CD14-positive monocyte (primary cell): ENCODE measurements at regions not wholly inside any gene's neighbourhood (a gene's known extent, or its start where the extent isn't known, plus 50 kb on each side); places are given as distances from the start of the nearest gene placed in this dataset.

Experiments used
- DNase-seq, 3 donors: peaks; one replicate each; pipeline ENCODE4 v3.0.0-alpha.2; 2011 to 2022
- H2AFZ ChIP-seq: 2 replicates; pipeline ENCODE4 v1.6.0; 2012; ENCODE audit warnings: mild to moderate bottlenecking, low read depth, low read length, inconsistent platforms; ENCODE audit not compliant: insufficient read depth, poor library complexity, severe bottlenecking
- H3K27ac ChIP-seq, 2 donors: 1 replicate in 1 of 2; 2 replicates in 1 of 2; pipeline ENCODE4 v1.5.1; 2012 to 2013; ENCODE audit warnings: low read length in 2 of 2, control low read depth in 1 of 2, inconsistent platforms in 1 of 2, low read depth in 1 of 2, mild to moderate bottlenecking in 1 of 2
- H3K27me3 ChIP-seq, 2 donors: one replicate each; pipeline versions ENCODE4 v1.6.0 to v1.6.1; 2011 to 2013; ENCODE audit warnings: low read length in 2 of 2; ENCODE audit not compliant: control insufficient read depth in 2 of 2, insufficient read depth in 2 of 2
- H3K36me3 ChIP-seq, 2 donors: replicated peaks in 1 of 2; 1 replicate in 1 of 2; 2 replicates in 1 of 2; pipeline versions ENCODE4 v1.5.1 to v1.6.1; 2012 to 2013; ENCODE audit warnings: low read length in 2 of 2, control low read depth in 1 of 2, inconsistent platforms in 1 of 2, mild to moderate bottlenecking in 1 of 2; ENCODE audit not compliant: insufficient read depth in 2 of 2, control insufficient read depth in 1 of 2
- H3K4me1 ChIP-seq, 2 donors: 1 replicate in 1 of 2; 2 replicates in 1 of 2; pipeline versions ENCODE4 v1.5.1 to v1.6.1; 2012 to 2013; ENCODE audit warnings: low read length in 2 of 2, control low read depth in 1 of 2, inconsistent platforms in 1 of 2, mild to moderate bottlenecking in 1 of 2, moderate library complexity in 1 of 2; ENCODE audit not compliant: insufficient read depth in 2 of 2, control insufficient read depth in 1 of 2
- H3K4me2 ChIP-seq: replicated peaks from 2 replicates; pipeline ENCODE3; 2012; ENCODE audit warnings: low read length, moderate library complexity, mild to moderate bottlenecking; ENCODE audit not compliant: poor library complexity, severe bottlenecking; ENCODE audit errors: extremely low read depth
- H3K4me3 ChIP-seq, 3 experiments: fragments of 200-600 bp in 1 of 3; sonication (generic) in 1 of 3; replicated peaks in 1 of 3; 1 replicate in 2 of 3; 2 replicates in 1 of 3; pipeline ENCODE4 v1.5.1; 2011 to 2013; ENCODE audit warnings: low read length in 3 of 3, mild to moderate bottlenecking in 3 of 3, control low read depth in 2 of 3, low read depth in 2 of 3, inconsistent platforms in 1 of 3, moderate library complexity in 1 of 3
- H3K79me2 ChIP-seq: 2 replicates; pipeline ENCODE4 v1.6.0; 2012; ENCODE audit warnings: mild to moderate bottlenecking, control low read depth, inconsistent platforms, low read length, moderate library complexity; ENCODE audit not compliant: insufficient read depth
- H3K9ac ChIP-seq: 2 replicates; pipeline ENCODE4 v1.6.0; 2017; ENCODE audit warnings: low read length, mild to moderate bottlenecking; ENCODE audit not compliant: insufficient read depth, poor library complexity, severe bottlenecking
- H3K9me3 ChIP-seq, 2 donors: replicated peaks in 1 of 2; 1 replicate in 1 of 2; 2 replicates in 1 of 2; pipeline versions ENCODE4 v1.5.1 to v1.6.1; 2012 to 2013; ENCODE audit warnings: low read length in 2 of 2, control low read depth in 1 of 2; ENCODE audit not compliant: control insufficient read depth in 1 of 2, insufficient read depth in 1 of 2
- H4K20me1 ChIP-seq: 2 replicates; pipeline ENCODE4 v1.6.0; 2012; ENCODE audit warnings: mild to moderate bottlenecking, low read length, control low read depth, moderate library complexity; ENCODE audit not compliant: insufficient read depth
- H3K27ac Mint-ChIP-seq, 7 donors: one replicate each; pipeline ENCODE4 v1.8.0; 2020; ENCODE audit warnings: mild to moderate bottlenecking in 7 of 7, mixed read lengths in 7 of 7, moderate library complexity in 6 of 7, inconsistent platforms in 2 of 7
- H3K27me3 Mint-ChIP-seq, 3 donors: one replicate each; pipeline ENCODE4 v1.8.0; 2021 to 2022; ENCODE audit warnings: low read depth in 3 of 3, mild to moderate bottlenecking in 3 of 3, mixed read lengths in 3 of 3, moderate library complexity in 3 of 3, inconsistent platforms in 1 of 3
- H3K36me3 Mint-ChIP-seq, 2 donors: one replicate each; pipeline ENCODE4 v1.8.0; 2020; ENCODE audit warnings: mixed read lengths in 2 of 2, inconsistent platforms in 1 of 2, mild to moderate bottlenecking in 1 of 2
- H3K4me1 Mint-ChIP-seq: one replicate; pipeline ENCODE4 v1.8.0; 2020; ENCODE audit warnings: mild to moderate bottlenecking, mixed read lengths
- H3K4me3 Mint-ChIP-seq, 2 donors: one replicate each; pipeline ENCODE4 v1.8.0; 2020; ENCODE audit warnings: mild to moderate bottlenecking in 2 of 2, mixed read lengths in 2 of 2, moderate library complexity in 1 of 2
- H3K9me3 Mint-ChIP-seq, 7 donors: one replicate each; pipeline ENCODE4 v1.8.0; 2020 to 2022; ENCODE audit warnings: mixed read lengths in 7 of 7, mild to moderate bottlenecking in 6 of 7, moderate library complexity in 6 of 7, inconsistent platforms in 2 of 7
- WGBS: methylation state at CpG from one replicate; pipeline ENCODE4 v1.1.5; 2013; ENCODE audit warnings: missing lambda C conversion rate; ENCODE audit not compliant: insufficient coverage; 5-methylcytosine and 5-hydroxymethylcytosine counted together
- intact Hi-C, 2 donors: fragments of 100-400 bp; cut with micrococcal nuclease; formaldehyde crosslinking; loops; one replicate each; pipeline versions ENCODE4 v1.15.0 to v1.15.1; 2023
- TF ChIP-seq, protein P1 (sequence below): fragments of 200-600 bp; IDR thresholded peaks from one replicate; pipeline ENCODE4 v1.8.0; 2022; ENCODE audit warnings: antibody characterized with exemption, mild to moderate bottlenecking

DNA sequence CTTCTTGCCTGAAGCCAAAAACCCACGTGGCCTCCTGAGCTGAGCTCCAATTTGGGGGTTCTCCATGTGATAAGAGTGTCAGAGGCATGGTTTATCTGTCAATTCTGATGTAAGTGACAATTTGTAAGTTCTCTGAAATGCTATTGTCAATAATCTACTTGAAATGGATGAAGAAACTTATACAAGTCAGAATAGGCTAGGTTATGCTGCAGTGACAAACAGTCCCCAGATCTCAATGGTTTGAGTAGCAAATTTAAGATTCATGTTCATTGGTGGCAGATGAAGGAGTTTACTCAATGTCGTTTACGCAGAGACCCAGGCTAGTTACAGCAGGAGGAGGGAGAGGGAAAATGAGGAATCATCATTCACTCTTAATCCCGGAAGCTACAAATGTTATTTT lies 352.4 kb downstream of the KIF16B start:
- no peak overlapping the region for H3K27ac Mint-ChIP-seq
- Histone ChIP-seq H2AFZ (no peak overlapping the region), H3K9me3 (peaks cover 0 to 3% of the 10 kb centered on the region in 2 donors), H3K79me2 (no peaks in the 10 kb centered on the region), H3K4me3 (no peak overlapping the region), H3K36me3 (no peaks in the 10 kb centered on the region), H3K27me3 (no peaks in the 10 kb centered on the region), H3K4me1 (no peaks in the 10 kb centered on the region), H3K27ac (no peak overlapping the region), H4K20me1 (no peaks in the 10 kb centered on the region), H3K9ac (no peak overlapping the region), H3K4me2 (no peak overlapping the region)
- intact Hi-C loops: no loop called here
- TF ChIP-seq, protein P1, sequence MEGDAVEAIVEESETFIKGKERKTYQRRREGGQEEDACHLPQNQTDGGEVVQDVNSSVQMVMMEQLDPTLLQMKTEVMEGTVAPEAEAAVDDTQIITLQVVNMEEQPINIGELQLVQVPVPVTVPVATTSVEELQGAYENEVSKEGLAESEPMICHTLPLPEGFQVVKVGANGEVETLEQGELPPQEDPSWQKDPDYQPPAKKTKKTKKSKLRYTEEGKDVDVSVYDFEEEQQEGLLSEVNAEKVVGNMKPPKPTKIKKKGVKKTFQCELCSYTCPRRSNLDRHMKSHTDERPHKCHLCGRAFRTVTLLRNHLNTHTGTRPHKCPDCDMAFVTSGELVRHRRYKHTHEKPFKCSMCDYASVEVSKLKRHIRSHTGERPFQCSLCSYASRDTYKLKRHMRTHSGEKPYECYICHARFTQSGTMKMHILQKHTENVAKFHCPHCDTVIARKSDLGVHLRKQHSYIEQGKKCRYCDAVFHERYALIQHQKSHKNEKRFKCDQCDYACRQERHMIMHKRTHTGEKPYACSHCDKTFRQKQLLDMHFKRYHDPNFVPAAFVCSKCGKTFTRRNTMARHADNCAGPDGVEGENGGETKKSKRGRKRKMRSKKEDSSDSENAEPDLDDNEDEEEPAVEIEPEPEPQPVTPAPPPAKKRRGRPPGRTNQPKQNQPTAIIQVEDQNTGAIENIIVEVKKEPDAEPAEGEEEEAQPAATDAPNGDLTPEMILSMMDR: no peak
- no peaks in the 10 kb centered on the region for H3K27me3 Mint-ChIP-seq
- H3K9me3 Mint-ChIP-seq: peaks cover 4 to 9% (median 8%) of the 10 kb centered on the region in 7 donors
- H3K4me3 Mint-ChIP-seq: no peak overlapping the region
- no peaks in the 10 kb centered on the region for H3K36me3 Mint-ChIP-seq
- H3K4me1 Mint-ChIP-seq: no peaks in the 10 kb centered on the region
- WGBS: 100% methylated on average over 1 of the region's 4 CpGs
- no peak for DNase-seq

DNA sequence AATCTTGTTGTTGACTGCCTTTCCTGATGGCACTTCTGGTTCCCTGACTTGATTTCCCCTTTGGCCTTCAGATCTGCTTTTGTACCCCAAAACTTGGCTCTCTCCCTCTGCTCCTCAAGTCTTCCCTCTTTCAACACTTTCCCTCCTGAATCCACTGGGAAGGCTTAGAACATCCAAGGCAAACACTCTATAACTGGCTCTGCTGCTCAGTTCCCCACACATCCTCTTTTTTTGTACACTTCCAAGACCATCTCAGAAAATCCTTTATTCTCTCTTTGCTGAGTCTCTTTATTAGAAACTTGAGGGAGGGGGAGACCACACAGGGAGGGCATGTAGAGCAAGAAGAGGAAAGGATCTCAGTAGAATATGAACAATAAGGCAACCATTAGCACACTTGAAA lies 354.1 kb downstream of the KIF16B start:
- Histone ChIP-seq H3K9me3 (peaks cover 0 to 3% of the 10 kb centered on the region in 2 donors), H3K4me2 (no peak overlapping the region), H3K4me1 (no peaks in the 10 kb centered on the region), H3K9ac (no peak overlapping the region), H3K36me3 (no peaks in the 10 kb centered on the region), H4K20me1 (no peaks in the 10 kb centered on the region), H3K4me3 (no peak overlapping the region), H3K79me2 (no peaks in the 10 kb centered on the region), H2AFZ (no peak overlapping the region), H3K27me3 (no peaks in the 10 kb centered on the region), H3K27ac (no peak overlapping the region)
- DNase-seq: no peak
- no peaks in the 10 kb centered on the region for H3K27me3 Mint-ChIP-seq
- no peak overlapping the region for H3K4me3 Mint-ChIP-seq
- no peak overlapping the region for H3K27ac Mint-ChIP-seq
- H3K36me3 Mint-ChIP-seq: no peaks in the 10 kb centered on the region
- H3K9me3 Mint-ChIP-seq: peaks cover 4 to 10% (median 9%) of the 10 kb centered on the region in 7 donors
- TF ChIP-seq, protein P1: no peak
- H3K4me1 Mint-ChIP-seq: no peaks in the 10 kb centered on the region
- intact Hi-C loops: no loop called here
